ENCODE measurements at regions not wholly inside any gene's neighbourhood (a gene's known extent, or its start where the extent isn't known, plus 50 kb on each side); places are given as distances from the start of the nearest gene placed in this dataset.

DNA sequence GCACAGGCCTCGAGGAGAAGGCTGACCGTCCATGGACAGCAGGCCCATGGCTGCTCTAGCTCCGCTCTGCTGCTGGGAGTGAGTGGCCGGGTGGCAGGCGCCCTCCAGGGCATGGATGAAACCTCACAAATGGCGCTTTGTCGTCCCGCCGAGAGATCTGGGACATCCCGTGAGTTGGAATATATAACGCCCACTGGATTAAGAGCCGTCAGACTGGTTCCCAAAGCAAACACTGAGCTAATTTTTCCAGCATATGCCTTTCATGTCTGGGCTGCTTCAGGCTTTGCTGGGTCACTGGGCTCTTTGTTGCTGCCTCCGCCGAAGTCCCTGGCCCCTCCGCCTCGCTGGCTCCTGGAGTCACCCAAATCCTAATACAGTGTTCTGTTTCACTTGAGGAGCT lies 266.3 kb downstream of the FOXL1 start:
- TF ChIP-seq POLR2A (IDR thresholded peaks at IDR 0.05; ENCODE audit: low read length) (no peak), GATA1 (IDR thresholded peaks at IDR 0.05; ENCODE audit: low read depth, low read length) (no peak)

Measured in erythroblast (primary cell).